ENCODE measurements at regions not wholly inside any gene's neighbourhood (a gene's known extent, or its start where the extent isn't known, plus 50 kb on each side); places are given as distances from the start of the nearest gene placed in this dataset. TPM values are rescaled to one million over a fixed set of nuclear protein-coding genes. Genes with fewer than 3 reads are reported as not detected.

GRCh38 chr12:74456431-74456830, 81.2 kb upstream of the ATXN7L3B start:
- no peak for DNase-seq (ENCODE audit: low read depth)
- no peak for TF ChIP-seq CTCF (IDR thresholded peaks at IDR 0.05; ENCODE audit: insufficient read depth, low read length)
- H3K4me3 ChIP-seq (ENCODE audit: low read depth, low read length), result no peak overlapping the region

DNA sequence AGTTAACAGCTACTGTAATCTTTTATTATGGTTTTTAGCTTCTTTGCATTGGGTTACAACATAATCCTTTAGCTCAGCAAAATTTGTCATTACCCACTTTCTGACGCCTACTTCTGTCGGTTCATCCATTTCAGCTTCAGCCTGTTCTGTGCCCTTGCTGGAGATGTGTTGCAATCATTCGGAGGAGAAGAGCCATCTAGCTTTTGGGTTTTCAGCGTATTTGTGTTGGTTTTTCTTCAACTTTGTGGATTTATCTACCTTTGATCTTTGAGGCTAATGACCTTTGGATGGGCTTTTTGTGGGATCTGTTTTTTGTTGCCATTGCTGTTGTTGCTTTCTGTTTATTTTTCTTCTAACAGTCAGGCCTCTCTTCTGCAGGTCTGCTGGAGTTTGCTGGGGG, 69.2 kb upstream of the ATXN7L3B start:
- TF ChIP-seq CTCF (IDR thresholded peaks at IDR 0.05; ENCODE audit: insufficient read depth, low read length), result no peak
- DNase-seq (ENCODE audit: low read depth), result no peak
- no peak overlapping the region for H3K4me3 ChIP-seq (ENCODE audit: low read depth, low read length)

DNA sequence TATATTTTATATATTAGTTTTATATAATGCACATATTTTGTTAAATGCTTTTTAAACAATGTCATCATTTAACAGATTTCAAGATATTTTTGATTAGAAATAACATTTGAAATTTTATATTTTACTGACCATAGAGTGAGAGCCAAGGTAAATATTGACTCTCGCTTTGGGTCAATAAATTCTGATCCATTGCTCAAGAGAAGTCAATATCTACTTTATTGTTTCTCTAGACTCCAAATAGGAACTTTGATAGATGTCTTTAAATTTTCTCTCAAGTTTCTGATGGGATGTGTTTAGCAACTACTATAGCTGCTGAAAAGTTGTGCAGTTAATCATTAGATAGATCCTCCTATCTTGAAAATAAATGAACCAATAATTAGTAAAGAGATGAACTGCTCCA, 61.4 kb upstream of the ATXN7L3B start:
- no peak overlapping the region for H3K4me3 ChIP-seq (ENCODE audit: low read depth, low read length)
- TF ChIP-seq CTCF (IDR thresholded peaks at IDR 0.05; ENCODE audit: insufficient read depth, low read length), result no peak
- no peak for DNase-seq (ENCODE audit: low read depth)

- H3K4me3 ChIP-seq (ENCODE audit: low read depth, low read length), result no peak overlapping the region
- no peak for TF ChIP-seq CTCF (IDR thresholded peaks at IDR 0.05; ENCODE audit: insufficient read depth, low read length)
- no peak for DNase-seq (ENCODE audit: low read depth)
These were observed 56.6 kb upstream of the ATXN7L3B start for GRCh38 chr12:74481078-74481477.

- H3K4me3 ChIP-seq (ENCODE audit: low read depth, low read length), result no peak overlapping the region
- no peak for TF ChIP-seq CTCF (IDR thresholded peaks at IDR 0.05; ENCODE audit: insufficient read depth, low read length)
- DNase-seq (ENCODE audit: low read depth), result no peak
These were observed 55.5 kb upstream of the ATXN7L3B start for GRCh38 chr12:74482115-74482514.

GRCh38 chr12:74483057-74483456, 54.6 kb upstream of the ATXN7L3B start:
- DNase-seq (ENCODE audit: low read depth), result no peak
- TF ChIP-seq CTCF (IDR thresholded peaks at IDR 0.05; ENCODE audit: insufficient read depth, low read length), result no peak
- H3K4me3 ChIP-seq (ENCODE audit: low read depth, low read length), result no peak overlapping the region

Small RNA genes in the stretch of these regions (small RNA-seq; reads per million reads assigned to genes)
- gene AC090502.2 (not detected), gene RF00096 (not detected), gene RNU6-1012P (not detected)

Data from fibroblast of the aortic adventitia (primary cell).